HepG2 (cell line): ENCODE measurements at regions not wholly inside any gene's neighbourhood (a gene's known extent, or its start where the extent isn't known, plus 50 kb on each side); places are given as distances from the start of the nearest gene placed in this dataset.

Experiments
- KAT2B ChIP-seq: fragments of 150-350 bp; IDR thresholded peaks from 2 replicates; pipeline ENCODE4 v1.6.1; 2014; ENCODE audit warnings: low read depth, low read length, borderline replicate concordance
- KDM5A ChIP-seq: fragments of 200-600 bp; sonication (generic); IDR thresholded peaks from 2 replicates; pipeline ENCODE4 v1.7.0; 2018; ENCODE audit warnings: antibody characterized with exemption, mild to moderate bottlenecking, low read length, borderline replicate concordance
- ZNF562 ChIP-seq: sonication (generic); formaldehyde crosslinking; IDR thresholded peaks from 2 replicates; pipeline ENCODE4 v1.8.0; 2022; ENCODE audit warnings: missing genetic modification reagents, borderline replicate concordance
- TF ChIP-seq, protein P1 (sequence below), 2 experiments: sonication (generic) in 1 of 2; formaldehyde crosslinking in 1 of 2; IDR thresholded peaks; 2 replicates each; pipeline versions ENCODE4 v1.5.1 to v1.6.1; 2011 to 2020; ENCODE audit warnings: borderline replicate concordance in 1 of 2, low read depth in 1 of 2, low read length in 1 of 2, mild to moderate bottlenecking in 1 of 2, missing genetic modification reagents in 1 of 2, moderate library complexity in 1 of 2

DNA sequence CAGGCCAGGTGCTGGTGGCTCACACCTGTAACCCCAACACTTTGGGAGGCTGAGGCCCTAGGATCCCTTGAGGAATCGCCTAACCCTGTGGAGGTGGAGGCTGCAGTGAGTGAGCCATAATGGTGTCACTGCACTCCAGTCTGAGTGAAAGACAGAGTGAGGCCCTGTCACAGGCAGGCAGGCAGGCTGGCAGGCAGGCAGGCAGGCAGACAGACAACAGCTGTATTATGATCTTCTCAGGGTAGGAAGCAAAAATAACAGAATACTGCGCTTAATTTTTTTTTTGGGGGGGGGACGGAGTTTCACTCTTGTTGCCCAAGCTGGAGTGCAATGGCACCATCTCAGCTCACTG is 3901.6 kb upstream of the OR11H1 start:
- TF ChIP-seq ZNF562 (CRISPR knock-in tag) = no peak
- TF ChIP-seq, protein P1, sequence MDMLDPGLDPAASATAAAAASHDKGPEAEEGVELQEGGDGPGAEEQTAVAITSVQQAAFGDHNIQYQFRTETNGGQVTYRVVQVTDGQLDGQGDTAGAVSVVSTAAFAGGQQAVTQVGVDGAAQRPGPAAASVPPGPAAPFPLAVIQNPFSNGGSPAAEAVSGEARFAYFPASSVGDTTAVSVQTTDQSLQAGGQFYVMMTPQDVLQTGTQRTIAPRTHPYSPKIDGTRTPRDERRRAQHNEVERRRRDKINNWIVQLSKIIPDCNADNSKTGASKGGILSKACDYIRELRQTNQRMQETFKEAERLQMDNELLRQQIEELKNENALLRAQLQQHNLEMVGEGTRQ (IDR thresholded peaks at IDR 0.05; ENCODE audit: low read depth, low read length) = no peak
- TF ChIP-seq, protein P1 (CRISPR knock-in tag; IDR thresholded peaks at IDR 0.05; ENCODE audit: borderline replicate concordance) = no peak
- TF ChIP-seq KDM5A = no peak
- TF ChIP-seq KAT2B = no peak
